GM23248 (cell line): ENCODE measurements at regions not wholly inside any gene's neighbourhood (a gene's known extent, or its start where the extent isn't known, plus 50 kb on each side); places are given as distances from the start of the nearest gene placed in this dataset.

ENCODE experiments used
- EZH2 ChIP-seq: fragments of 200-600 bp; sonication (generic); IDR thresholded peaks from 2 replicates; pipeline ENCODE4 v1.6.1; 2018; ENCODE audit warnings: antibody characterized with exemption, mild to moderate bottlenecking; ENCODE audit not compliant: insufficient read depth, poor library complexity, severe bottlenecking
- EZH2phosphoT487 ChIP-seq: fragments of 200-600 bp; sonication (generic); IDR thresholded peaks from 2 replicates; pipeline ENCODE4 v1.6.1; 2018; ENCODE audit warnings: antibody characterized with exemption, moderate library complexity, mild to moderate bottlenecking, low read depth; ENCODE audit not compliant: insufficient read depth

GRCh38 chr14:59044707-59045106, 143.8 kb upstream of the DAAM1 start:
- TF ChIP-seq EZH2 (no peak), EZH2phosphoT487 (no peak)
